B cell (primary cell): ENCODE measurements at regions not wholly inside any gene's neighbourhood (a gene's known extent, or its start where the extent isn't known, plus 50 kb on each side); places are given as distances from the start of the nearest gene placed in this dataset.
"Not testable (repeated sequence)": the region's sequence is repeated elsewhere in the genome, so short reads cannot be mapped to it uniquely, and the experiment has no call there.

Experiments
- CTCF ChIP-seq: fragments of 200-600 bp; IDR thresholded peaks from one replicate; pipeline ENCODE4 v1.8.0; 2022; ENCODE audit warnings: antibody characterized with exemption, mild to moderate bottlenecking
- EZH2 ChIP-seq: IDR thresholded peaks from 2 replicates; pipeline ENCODE4 v1.6.1; 2012; ENCODE audit warnings: borderline replicate concordance, low read depth, mild to moderate bottlenecking, moderate library complexity, low read length; ENCODE audit not compliant: insufficient read depth, poor library complexity, severe bottlenecking

- peak; percentile 66 for TF ChIP-seq CTCF
- TF ChIP-seq EZH2: not testable (repeated sequence)
Measured at GRCh38 chr4:3942569-3942971, 176.4 kb downstream of the ADRA2C start.
